GM18861 (cell line): ENCODE measurements at regions not wholly inside any gene's neighbourhood (a gene's known extent, or its start where the extent isn't known, plus 50 kb on each side); places are given as distances from the start of the nearest gene placed in this dataset.
"Not testable (repeated sequence)": the region's sequence is repeated elsewhere in the genome, so short reads cannot be mapped to it uniquely, and the experiment has no call there.

ENCODE experiments used
- ATAC-seq: cut with Tn5 transposase; IDR thresholded peaks from one replicate; pipeline ENCODE4 v1.9.1; 2021; ENCODE audit not compliant: unreplicated experiment

- no peak for ATAC-seq
Observed at GRCh38 chr21:27036736-27037301, 69.9 kb upstream of the ADAMTS5 start.

GRCh38 chr21:27035791-27036190 lies 68.9 kb upstream of the ADAMTS5 start:
- ATAC-seq: no peak

GRCh38 chr21:27034796-27035195 lies 67.9 kb upstream of the ADAMTS5 start:
- ATAC-seq: no peak

- no peak for ATAC-seq
Observed at GRCh38 chr21:27033471-27033870, 66.6 kb upstream of the ADAMTS5 start.

GRCh38 chr21:27026501-27026900 lies 59.6 kb upstream of the ADAMTS5 start:
- no peak for ATAC-seq

- not testable (repeated sequence) for ATAC-seq
Observed at GRCh38 chr21:27025708-27026107, 58.8 kb upstream of the ADAMTS5 start.

GRCh38 chr21:27024971-27025370 lies 58.1 kb upstream of the ADAMTS5 start:
- ATAC-seq: no peak

GRCh38 chr21:27024301-27024700 lies 57.4 kb upstream of the ADAMTS5 start:
- ATAC-seq: no peak

GRCh38 chr21:27023186-27023585 lies 56.3 kb upstream of the ADAMTS5 start:
- ATAC-seq: no peak

GRCh38 chr21:27021801-27022200 lies 54.9 kb upstream of the ADAMTS5 start:
- no peak for ATAC-seq

GRCh38 chr21:27021046-27021445 lies 54.2 kb upstream of the ADAMTS5 start:
- ATAC-seq: no peak

- no peak for ATAC-seq
Observed at GRCh38 chr21:27017246-27017645, 50.4 kb upstream of the ADAMTS5 start.
